Kidney capillary endothelial cell (primary cell): ENCODE measurements at regions not wholly inside any gene's neighbourhood (a gene's known extent, or its start where the extent isn't known, plus 50 kb on each side); places are given as distances from the start of the nearest gene placed in this dataset.
"Not testable (repeated sequence)": the region's sequence is repeated elsewhere in the genome, so short reads cannot be mapped to it uniquely, and the experiment has no call there.

ENCODE experiments used
- DNase-seq: peaks from one replicate; pipeline ENCODE4 v3.0.0-alpha.2; 2018; ENCODE audit warnings: low spot score

DNA sequence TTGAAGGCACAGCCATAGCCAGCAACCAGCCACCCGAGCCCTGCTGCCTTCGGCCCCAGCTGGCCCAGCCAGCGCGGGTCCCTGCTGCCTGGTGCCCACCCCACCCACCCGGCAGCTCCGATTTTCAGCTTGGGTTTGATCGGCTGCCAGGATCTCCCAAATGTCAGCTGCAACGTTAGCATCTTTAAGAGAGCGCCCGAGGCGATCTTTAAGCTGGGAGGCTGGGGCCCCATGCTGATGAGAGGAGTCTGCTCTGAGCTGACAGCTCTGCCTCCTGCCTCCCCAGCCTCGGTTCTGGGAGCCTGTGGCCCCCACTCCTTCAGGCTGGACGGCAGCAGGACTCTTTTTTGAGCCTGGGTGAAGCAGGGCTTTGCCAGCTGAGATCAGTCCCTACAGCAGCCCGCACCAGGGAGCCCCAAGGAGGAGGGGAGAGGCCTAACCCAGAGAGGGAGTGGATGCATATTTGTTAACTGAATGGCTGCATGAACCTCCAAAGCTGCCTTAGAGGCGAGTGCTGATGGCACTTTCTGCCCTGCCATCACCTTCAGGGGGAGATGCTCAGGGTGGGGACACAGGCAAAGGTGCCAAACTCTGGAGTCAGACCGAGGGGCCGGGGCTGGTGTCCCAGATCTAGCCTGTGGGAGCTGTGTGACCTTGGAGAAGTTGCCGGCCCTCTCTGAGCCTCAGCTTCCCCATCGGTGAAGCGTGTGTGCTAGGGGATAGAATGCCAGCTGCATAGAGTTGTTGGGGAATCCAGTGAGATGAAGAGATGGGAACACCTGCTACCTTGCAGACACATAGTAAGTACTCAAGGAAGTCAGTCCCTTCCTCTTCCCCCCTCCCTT is 165.5 kb downstream of the C9orf50 start:
- no peak for DNase-seq

DNA sequence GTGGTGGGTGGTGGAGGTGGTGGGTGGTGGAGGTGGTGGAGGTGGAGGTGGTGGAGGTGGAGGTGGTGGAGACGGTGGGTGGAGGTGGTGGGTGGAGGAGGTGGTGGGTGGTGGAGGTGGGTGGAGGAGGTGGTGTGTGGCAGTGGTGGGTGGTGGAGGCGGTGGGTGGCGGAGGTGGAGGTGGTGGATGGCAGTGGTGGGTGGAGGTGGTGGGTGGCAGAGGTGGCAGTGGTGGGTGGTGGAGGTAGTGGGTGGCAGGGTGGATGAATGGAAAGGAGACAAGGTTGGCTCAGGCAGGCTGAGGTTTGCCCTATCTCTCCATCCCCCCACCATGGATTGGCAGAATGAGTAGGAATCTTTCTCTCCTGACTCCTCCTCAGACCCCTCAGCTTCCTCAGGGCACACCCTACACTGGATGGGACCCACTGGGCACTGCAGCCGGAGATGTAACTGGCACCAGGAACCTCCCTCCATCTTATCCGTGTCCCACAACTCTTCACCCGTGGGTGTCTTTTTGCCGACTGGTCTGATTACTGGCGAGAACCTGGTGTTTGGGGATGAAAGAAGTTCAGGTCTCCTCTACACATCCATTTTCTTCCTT is 166.3 kb downstream of the C9orf50 start:
- DNase-seq: no peak

DNA sequence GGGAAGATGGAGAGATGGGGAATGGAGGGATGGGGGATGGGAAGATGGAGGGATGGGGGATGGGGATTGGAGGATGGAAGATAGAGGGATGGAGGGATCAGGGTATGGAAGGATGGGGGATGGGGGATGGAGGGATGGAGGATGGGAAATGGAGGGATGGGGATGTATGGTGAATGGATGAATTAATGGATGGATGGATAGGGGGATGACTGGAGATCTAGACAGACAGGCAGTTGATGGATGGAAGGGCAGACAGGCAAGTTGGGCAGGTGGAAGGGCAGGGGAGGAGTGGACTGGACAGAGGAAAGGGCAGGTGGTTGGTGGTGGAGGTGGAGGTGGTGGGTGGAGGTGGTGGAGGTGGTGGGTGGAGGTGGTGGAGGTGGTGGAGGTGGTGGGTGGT is 167.2 kb downstream of the C9orf50 start:
- DNase-seq: no peak

DNA sequence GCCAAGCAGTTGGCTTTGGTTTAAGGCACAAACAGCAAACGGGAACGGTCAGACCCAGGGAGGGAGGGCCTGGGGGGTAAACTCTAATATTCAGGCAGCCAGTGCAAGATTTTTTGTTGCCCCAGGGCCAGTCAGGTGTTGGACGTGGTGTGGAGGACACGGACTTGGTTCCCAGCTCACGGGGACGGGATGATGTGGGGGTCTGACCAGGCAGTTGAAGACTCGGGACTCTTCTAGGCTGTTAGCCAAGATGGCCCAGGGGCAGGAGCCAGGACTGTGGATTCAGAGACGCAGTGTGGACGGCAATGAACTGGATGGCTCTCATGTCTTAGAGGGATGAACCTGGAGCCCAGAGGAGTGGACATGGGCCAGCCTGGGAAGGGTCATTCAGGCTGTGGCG is 169.2 kb downstream of the C9orf50 start:
- no peak for DNase-seq

DNA sequence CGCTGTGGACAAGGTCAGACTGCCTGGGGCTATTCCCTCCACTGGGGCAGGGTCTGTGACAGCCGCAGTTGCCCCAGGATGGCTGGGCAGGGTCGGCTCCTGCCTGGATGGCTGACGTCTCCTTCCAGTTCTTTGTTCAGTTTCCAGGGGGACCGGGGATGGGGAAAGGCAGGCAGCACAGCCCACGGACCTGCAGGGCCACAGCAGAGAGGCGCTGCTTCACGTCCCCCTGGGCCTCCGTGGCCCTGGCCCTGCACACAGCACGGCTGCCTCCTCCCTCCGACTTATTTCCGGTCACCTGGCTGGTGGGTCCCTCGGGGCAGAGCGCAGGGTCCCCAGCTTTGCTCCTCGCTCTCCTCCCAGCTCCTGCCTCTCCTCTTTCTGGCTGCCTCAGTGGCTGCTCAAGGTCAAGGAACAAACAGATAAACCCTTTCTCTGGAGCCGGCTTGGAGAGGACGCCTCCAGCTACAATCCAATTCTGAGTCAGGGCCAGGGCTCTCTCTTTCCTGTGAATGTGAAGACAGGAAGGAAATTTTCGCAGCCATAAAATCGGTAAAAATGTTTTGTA is 169.7 kb downstream of the C9orf50 start:
- DNase-seq: peak; percentile 30

DNA sequence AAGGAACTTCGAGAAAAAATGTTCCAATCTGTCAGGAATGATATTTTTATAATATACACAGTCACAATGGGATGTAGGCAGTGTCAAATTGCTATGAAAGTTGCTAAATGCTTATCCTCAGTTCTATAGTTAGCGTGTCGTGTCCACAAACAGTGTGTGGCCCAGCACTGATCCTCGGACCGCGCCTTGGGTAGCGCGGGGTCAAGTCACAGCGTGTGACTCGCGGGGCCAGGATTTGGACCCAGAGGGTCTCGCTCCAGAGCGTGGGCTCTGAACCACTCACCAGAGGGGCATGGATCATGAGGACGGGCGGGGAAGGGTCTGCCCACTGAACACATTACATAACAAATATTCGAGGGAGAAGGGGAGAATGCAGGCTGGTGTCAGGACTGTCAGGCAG is 171.8 kb downstream of the C9orf50 start:
- DNase-seq: no peak

DNA sequence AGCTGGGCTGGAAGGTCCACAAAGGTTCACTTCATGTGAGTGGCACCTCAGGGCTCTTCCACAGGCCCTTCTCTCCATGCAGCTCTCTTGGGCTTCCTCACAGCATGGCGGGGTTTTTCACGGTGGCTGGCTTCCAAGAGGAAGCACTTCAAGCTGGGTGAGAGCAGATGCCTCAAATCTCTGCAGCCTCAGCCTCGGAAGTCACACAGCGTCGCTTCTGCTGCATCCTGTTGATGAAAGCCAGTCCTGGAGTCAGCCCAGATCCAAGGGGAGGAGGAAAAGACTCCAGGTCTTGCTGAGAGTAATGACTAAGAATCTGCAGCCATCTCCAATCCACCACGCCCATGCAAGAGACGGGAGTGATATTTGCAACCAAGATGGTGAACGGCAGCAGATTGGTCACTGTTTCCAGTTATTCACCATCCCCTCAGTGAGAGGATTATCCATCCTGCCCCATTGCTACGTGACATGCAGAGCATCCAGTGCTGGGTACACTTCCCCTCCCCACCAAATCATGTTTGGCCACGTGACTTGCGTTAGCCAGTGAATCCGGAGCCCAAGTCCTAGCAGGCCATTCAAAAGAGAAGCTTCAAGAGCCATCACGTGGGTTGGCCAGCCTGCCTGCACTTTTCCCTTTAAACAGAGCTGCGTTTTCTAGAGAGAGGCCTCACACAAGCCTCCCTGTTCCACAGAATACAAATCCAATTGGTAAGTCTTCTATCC is 173.9 kb downstream of the C9orf50 start:
- peak; percentile 29 for DNase-seq

DNA sequence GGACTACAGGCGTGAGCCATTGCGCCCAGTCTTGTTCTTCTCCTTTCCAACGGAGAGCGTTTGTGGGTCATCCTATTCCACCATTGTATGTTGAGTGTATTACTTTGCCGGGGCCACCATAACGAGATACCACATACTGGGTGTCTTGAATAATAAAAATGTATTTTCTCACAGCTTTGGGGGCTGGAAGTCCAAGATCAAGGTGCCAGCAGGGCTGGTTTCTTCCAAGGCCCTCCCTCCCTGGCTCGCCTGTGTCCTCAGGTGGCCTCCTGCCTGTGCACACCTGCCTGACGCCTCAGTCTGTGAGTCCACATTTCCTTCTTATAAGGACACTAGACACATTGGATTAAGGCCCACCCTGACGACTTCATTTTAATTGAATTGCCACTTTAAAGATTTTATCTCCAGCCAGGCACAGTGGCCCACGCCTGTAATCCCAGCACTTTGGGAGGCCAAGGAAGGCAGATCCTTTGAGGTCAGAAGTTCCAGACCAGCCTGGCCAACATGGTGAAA is 175.1 kb downstream of the C9orf50 start:
- DNase-seq: no peak

DNA sequence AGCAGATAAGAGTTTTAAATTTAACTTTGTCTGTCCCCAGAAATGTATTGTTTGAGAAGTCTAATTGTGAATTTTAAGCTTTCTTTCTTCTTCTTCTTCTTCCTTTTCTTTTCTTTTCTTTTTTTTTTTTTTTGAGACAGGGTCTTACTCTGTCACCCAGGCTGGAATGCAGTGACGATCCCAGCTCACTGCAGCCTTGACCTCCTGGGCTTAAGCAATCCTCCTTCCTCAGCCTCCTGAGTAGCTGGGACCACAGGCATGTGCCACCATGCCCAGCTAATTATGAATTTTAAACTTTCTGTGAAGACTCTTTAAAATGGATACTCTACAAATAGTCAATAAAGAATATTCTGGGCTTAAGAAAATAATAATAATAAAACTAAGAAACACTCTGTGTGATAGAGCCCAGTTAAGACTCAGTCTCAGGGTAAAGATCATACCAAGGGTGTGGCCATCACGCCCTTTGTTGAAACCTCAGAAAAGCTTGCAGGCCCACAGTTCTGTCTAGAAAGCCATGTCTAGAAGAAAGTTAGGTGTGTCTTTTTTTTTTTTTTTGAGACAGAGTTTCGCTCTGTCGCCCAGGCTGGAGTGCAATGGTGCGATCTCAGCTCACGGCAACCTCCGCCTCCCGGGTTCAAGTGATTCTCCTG is 177.3 kb downstream of the C9orf50 start:
- DNase-seq: not testable (repeated sequence)

DNA sequence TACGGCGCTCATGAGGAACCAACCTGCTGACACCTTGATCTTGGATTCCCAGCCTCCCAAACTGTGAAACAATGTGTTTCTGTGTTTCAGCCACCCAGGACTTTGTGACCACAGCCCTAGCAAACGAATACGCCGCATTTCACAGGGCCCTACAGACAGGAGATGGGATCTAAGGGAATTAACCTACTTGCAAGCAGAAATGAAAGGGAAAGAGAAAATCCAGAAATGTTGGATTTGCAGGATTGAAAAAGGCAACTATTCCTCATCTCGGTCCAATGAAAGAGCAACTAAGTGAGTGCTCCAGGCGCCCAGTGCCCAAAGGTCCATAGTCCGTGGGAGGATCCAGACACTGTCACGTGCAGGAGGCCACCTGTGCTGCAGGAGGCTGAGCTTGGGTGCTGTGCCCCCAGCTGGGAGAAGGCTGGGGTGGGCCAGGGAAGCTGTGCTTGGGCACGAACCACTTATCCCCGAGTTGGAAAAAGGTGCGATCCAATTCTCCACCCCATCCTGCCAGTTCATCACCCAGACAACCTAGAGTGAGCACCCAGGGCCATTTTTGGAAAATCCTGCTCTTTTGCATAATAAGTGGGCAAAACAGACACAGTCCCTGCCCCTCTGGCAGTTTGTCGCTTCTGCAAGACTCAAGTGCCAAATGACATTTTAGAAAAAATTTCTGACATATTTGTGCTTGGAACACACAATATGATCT is 177.9 kb downstream of the C9orf50 start:
- DNase-seq: no peak

DNA sequence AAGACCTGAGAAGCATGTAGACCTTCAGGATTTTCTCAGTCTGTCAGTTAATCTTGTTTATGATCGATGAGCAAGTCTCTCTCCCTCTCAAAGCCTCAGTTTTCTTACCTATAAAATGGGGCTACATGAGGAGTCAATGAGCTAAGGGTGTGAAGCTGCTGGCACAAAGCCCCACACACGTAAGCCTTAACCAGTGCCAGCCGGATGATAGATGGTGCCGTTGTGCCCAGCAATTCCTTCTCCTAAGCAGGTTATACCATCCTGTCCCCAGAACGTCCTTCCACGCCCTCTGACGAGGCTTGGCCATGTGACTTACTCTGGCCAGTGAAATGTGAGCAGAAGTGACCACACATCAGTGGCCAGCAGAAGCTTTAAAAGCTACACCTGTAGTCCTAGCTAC is 179.0 kb downstream of the C9orf50 start:
- no peak for DNase-seq

DNA sequence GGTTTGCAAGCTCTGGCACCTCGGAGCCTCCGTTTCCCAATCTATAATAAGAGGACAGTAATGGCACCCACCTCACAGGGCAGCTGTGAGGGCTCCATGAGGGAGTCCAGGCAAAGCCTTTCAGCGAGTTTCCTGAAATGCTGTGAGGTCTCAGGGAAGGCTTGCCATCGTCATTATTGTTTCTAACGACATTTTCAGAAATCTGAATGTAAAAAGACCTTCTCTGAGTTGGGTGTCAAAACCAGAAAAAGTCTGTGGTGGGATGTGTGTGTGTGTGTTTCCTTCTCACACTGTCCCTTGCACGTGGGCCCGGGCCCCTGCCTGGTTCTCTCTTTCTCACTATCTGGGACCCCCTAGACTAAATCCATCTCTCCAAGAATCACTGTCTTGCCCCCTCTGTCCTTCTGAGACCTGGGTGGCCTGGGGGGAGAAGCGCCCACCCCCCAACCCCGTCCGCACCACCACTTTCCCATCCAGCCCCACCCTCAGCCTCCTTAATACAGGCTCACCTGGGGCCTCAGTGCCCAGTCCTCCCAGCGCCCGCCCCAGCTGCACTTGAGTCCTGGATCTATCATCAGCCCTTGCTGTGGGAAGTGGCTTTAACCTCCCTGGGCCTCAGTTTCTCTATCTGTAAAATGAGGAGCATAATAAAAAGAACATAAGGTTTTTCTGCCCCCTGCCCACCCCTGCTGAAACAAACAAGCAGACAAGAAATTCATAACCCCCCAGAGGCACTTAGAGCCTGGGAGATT is 180.3 kb downstream of the C9orf50 start:
- no peak for DNase-seq

DNA sequence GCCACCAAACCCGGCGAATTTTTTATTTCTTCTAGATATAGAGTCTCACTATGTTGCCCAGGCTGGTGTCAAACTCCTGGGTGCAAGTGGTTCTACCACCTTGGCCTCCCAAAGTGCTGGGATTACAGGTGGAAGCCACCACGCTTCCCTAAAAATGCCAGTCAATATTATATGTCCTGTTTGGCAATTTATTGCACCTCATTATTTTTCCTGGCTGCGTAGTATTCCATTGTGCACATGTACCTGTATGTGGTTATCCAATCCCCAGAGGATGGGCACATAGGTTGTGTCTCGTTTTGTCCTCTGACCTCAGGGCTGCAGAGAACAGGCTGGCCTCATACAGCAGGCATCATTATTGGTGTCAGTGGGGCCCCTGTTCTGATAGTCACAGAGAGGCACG is 181.7 kb downstream of the C9orf50 start:
- no peak for DNase-seq

DNA sequence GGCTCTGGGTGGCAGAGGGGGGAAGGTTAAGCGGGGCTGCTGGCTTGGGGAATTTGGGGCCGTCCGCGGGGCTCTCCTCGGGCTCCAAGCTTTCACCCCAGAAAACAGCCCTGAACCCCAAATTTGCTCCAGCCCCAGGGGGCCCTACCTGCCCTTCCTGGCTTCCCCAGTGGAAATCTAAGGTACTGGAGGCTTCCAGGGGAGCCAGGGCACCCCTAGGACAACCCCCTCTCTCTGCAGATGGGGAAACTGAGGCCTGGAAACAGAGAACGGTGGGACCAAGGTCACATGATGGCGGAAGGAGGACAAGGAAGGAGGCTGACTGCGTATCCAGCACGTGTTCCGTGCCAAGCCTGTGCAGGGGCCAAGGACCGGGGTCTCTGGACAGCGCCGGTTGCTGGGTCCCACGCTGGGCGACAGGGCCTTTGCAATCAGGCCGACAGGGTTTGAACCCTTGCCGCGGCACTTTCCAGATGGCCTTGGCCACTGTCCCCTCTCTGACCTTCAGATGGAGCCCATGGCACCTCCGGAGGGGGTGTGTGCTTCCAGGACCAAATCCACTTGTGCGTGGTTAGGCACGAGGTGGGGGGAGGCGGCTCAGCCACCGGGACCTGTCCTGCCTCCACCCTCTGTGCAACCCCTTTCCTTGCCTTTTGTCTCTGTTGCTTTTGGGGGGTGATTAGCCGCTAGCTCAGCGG is 183.1 kb downstream of the C9orf50 start:
- DNase-seq: no peak

DNA sequence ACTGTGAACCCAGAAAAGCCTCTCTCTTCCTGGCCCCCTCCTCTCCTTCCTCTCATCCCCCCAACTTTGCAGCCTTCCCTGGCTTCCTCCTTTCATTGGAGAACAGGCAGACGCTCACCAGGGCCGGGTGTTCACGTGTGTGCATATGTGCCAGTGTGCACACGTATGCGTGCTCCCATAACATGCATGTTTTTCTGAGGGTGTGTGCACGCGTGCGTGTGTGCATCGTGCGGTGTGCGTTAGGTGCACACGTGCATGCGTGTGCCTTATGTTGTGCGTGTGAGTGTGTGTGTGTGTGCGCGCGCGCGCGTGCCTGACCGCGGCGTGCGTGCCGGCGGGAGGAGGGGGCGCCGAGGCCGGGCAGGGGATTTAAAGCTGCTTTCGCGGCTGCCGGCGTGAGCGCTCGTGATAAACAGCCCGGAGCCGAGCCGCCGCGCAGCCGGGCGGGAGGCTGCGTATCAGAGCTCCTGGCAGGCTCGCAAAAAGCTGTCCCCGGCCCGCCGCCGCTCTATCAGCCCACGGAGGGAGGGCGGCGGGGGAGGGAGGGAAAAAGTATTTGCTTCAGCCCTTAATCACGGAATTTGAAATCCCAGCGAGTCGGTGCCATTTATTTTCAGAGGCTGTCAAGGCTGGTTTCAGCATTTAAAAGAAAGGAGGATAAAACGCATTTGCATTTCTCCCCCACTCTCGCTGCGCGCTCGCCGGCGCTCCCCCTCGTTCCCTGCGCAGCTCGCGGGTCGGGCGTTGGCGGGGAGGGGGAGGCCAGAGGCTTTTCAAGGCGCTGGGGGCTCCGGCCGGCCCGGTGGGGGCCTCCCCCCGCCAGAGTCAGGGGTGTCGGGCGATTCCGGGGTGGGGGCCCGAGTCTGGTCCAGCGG is 183.9 kb downstream of the C9orf50 start:
- DNase-seq: no peak

DNA sequence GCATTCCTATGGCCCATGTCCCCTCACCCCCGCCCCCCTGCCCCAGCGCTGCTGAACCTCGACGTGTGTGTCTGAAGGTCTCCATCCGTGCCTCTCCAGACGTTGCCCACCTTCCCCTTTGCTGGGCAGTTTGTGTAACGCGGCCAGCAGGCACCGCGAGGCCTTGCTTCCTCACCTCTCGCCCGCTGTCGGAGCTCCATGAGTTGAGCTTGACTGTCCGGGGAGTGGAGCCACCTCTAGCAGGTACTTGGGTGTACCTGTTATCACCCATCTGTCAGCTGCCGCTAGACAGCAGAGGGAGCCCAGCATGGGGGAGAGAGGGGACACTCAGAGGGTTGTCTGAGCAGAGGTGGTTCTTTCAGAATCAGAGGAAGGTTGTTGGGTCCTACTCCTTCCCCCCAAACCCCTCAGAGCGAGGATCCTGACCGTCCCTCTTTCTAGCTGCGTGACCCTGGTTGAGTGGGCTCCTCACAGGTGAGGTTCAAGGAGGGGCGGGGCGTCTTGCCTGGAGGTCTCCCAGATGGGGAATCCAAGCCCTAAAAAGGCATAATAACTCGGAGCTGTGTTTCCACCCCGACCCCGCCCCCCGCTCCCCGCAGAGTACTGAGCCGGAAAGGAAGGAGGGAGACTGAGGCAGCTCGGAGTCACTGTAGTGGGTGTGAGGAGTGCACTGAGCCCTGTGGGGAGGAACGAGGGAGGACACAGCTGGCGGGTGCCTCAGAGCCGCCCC is 184.7 kb downstream of the C9orf50 start:
- DNase-seq: no peak

DNA sequence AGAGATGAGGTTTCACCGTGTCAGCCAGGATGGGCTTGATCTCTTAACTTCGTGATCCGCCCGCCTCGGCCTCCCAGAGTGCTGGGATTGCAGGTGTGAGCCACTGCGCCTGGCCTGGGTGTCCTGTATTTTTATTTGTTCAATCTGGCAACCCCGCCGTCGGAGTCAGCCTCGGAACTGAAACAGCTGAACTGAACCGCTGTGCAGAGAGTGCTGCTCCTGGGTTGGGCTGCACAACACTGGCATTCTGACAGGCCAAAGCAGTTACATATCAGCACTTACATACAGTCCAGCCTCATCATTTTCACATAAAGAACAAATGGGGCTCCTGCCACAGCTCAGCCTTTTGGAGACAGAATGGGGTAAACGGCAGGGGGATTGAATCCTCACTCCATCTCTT is 185.6 kb downstream of the C9orf50 start:
- DNase-seq: no peak

DNA sequence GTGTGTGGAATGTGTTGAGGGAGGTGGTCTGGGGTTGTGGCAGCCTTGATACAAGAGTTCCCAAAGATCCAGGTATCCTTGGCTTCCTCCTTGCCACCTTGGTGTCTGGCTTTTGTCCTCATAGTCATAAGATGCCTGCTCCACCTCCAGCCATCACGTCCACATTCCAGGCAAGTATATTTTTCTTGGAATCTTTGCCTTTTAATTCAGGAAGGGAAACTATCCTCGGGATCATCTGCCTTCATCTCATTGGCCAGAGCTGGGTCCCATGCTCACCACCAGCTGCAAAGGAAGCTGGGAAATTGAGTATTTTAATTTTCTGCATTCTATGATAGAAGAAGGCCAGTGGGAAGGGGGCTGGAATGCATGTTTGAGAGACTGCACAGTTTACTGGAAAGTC is 186.7 kb downstream of the C9orf50 start:
- DNase-seq: no peak
